Upper lobe of right lung (tissue), 1 donor: ENCODE measurements at regions not wholly inside any gene's neighbourhood (a gene's known extent, or its start where the extent isn't known, plus 50 kb on each side); places are given as distances from the start of the nearest gene placed in this dataset.

Source experiments
- ATAC-seq: fragments of 200-7000 bp; cut with Tn5 transposase; one replicate; pipeline ENCODE4 v1.9.1; 2020; ENCODE audit warnings: mild to moderate bottlenecking, moderate library complexity
- DNase-seq: peaks from one replicate; pipeline ENCODE4 v3.0.0-alpha.2; 2020
- H3K27ac ChIP-seq: fragments of 200-600 bp; one replicate; pipeline ENCODE4 v1.8.0; 2022
- H3K27me3 ChIP-seq: fragments of 200-600 bp; one replicate; pipeline ENCODE4 v1.8.0; 2022; ENCODE audit warnings: mild to moderate bottlenecking
- H3K36me3 ChIP-seq: fragments of 200-600 bp; one replicate; pipeline ENCODE4 v1.8.0; 2022
- H3K4me1 ChIP-seq: fragments of 200-600 bp; one replicate; pipeline ENCODE4 v1.8.0; 2022
- H3K4me3 ChIP-seq: fragments of 200-600 bp; one replicate; pipeline ENCODE4 v1.8.0; 2022; ENCODE audit warnings: mild to moderate bottlenecking
- H3K9me3 ChIP-seq: fragments of 200-600 bp; one replicate; pipeline ENCODE4 v1.8.0; 2022
- CTCF ChIP-seq: fragments of 200-600 bp; IDR thresholded peaks from one replicate; pipeline ENCODE4 v1.8.0; 2022; ENCODE audit warnings: antibody characterized with exemption
- intact Hi-C: fragments of 100-400 bp; cut with DNase I; formaldehyde crosslinking; loops from one replicate; pipeline ENCODE4 v1.11.0; 2022
- donor health status: DM: no; HTN: yes; CAD: no; lungs with severe emphysema.

- H3K36me3 ChIP-seq: no peaks in the 10 kb centered on the region
- H3K4me3 ChIP-seq: no peak overlapping the region
- intact Hi-C loops: no loop called here
- H3K9me3 ChIP-seq: no peaks in the 10 kb centered on the region
- H3K27me3 ChIP-seq: no peaks in the 10 kb centered on the region
- H3K4me1 ChIP-seq: peaks cover 6% of the 10 kb centered on the region
- no peak for TF ChIP-seq CTCF
- no peak for ATAC-seq
- DNase-seq: no peak
- no peak overlapping the region for H3K27ac ChIP-seq
Observed at GRCh38 chr3:154976072-154976983, 103.8 kb upstream of the MME start.

GRCh38 chr3:154973851-154974250 is 106.3 kb upstream of the MME start:
- DNase-seq (no peak), ATAC-seq (no peak)
- no peaks in the 10 kb centered on the region for H3K36me3 ChIP-seq
- no peaks in the 10 kb centered on the region for H3K9me3 ChIP-seq
- intact Hi-C loops: no loop called here
- no peaks in the 10 kb centered on the region for H3K27me3 ChIP-seq
- H3K4me1 ChIP-seq: peaks cover 10% of the 10 kb centered on the region
- no peak for TF ChIP-seq CTCF
- no peak overlapping the region for H3K27ac ChIP-seq
- no peak overlapping the region for H3K4me3 ChIP-seq

- intact Hi-C loops: no loop called here
- Histone ChIP-seq H3K4me1 (peaks cover 10% of the 10 kb centered on the region), H3K36me3 (no peaks in the 10 kb centered on the region), H3K27ac (no peak overlapping the region), H3K4me3 (no peak overlapping the region), H3K27me3 (no peaks in the 10 kb centered on the region), H3K9me3 (no peaks in the 10 kb centered on the region)
- no peak for DNase-seq
- TF ChIP-seq CTCF: no peak
- no peak for ATAC-seq
Observed at GRCh38 chr3:154972951-154973350, 107.2 kb upstream of the MME start.

GRCh38 chr3:154971771-154972326 is 108.3 kb upstream of the MME start:
- H3K27me3 ChIP-seq: no peaks in the 10 kb centered on the region
- no peaks in the 10 kb centered on the region for H3K36me3 ChIP-seq
- H3K4me1 ChIP-seq: peaks cover 10% of the 10 kb centered on the region
- ATAC-seq (peak; percentile 66), DNase-seq (no peak)
- H3K4me3 ChIP-seq: no peak overlapping the region
- no peak for TF ChIP-seq CTCF
- H3K9me3 ChIP-seq: no peaks in the 10 kb centered on the region
- H3K27ac ChIP-seq: peak overlapping the region; percentile 31
- intact Hi-C loops: no loop called here

- TF ChIP-seq CTCF: no peak
- Histone ChIP-seq H3K9me3 (no peaks in the 10 kb centered on the region), H3K4me1 (peaks cover 10% of the 10 kb centered on the region), H3K27me3 (no peaks in the 10 kb centered on the region), H3K36me3 (no peaks in the 10 kb centered on the region), H3K4me3 (no peak overlapping the region), H3K27ac (peak overlapping the region; percentile 31)
- intact Hi-C loops: no loop called here
- DNase-seq (no peak), ATAC-seq (peak; percentile 62)
Observed at GRCh38 chr3:154971341-154971740, 108.8 kb upstream of the MME start.
